Fibroblast of mammary gland (primary cell): ENCODE measurements at regions not wholly inside any gene's neighbourhood (a gene's known extent, or its start where the extent isn't known, plus 50 kb on each side); places are given as distances from the start of the nearest gene placed in this dataset.

Source experiments
- DNase-seq: peaks from one replicate; pipeline ENCODE4 v3.0.0-alpha.2; 2010; ENCODE audit warnings: low read depth
- H3K4me3 ChIP-seq: 2 replicates; pipeline ENCODE4 v1.5.1; 2011; ENCODE audit warnings: low read depth, mild to moderate bottlenecking, low read length, moderate library complexity; ENCODE audit not compliant: control insufficient read depth
- TF ChIP-seq, protein P1 (sequence below): conservative IDR thresholded peaks from 2 replicates; pipeline ENCODE4 v1.5.1; 2011; ENCODE audit warnings: low read depth, low read length, inconsistent platforms; ENCODE audit not compliant: control insufficient read depth, insufficient read depth

DNA sequence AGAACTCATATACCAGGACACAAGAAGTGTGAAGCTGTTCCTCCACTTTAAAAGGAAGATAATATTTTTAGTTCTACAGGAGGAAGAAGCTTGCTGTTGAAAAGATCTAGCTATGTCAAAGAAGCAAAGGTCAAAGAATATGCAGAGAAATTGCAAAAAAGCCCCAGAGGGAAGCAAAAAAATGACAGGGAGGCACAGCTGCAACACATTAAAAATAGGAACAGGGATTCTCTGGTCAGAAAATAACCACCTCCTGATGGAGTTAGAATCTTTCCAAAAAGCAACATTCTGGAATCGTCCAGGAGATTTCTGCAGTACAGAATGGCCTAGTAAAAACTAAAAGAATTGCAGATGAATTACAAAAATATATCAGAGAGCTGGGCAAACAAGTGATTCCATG, 238.9 kb upstream of the PRMT6 start:
- TF ChIP-seq, protein P1, sequence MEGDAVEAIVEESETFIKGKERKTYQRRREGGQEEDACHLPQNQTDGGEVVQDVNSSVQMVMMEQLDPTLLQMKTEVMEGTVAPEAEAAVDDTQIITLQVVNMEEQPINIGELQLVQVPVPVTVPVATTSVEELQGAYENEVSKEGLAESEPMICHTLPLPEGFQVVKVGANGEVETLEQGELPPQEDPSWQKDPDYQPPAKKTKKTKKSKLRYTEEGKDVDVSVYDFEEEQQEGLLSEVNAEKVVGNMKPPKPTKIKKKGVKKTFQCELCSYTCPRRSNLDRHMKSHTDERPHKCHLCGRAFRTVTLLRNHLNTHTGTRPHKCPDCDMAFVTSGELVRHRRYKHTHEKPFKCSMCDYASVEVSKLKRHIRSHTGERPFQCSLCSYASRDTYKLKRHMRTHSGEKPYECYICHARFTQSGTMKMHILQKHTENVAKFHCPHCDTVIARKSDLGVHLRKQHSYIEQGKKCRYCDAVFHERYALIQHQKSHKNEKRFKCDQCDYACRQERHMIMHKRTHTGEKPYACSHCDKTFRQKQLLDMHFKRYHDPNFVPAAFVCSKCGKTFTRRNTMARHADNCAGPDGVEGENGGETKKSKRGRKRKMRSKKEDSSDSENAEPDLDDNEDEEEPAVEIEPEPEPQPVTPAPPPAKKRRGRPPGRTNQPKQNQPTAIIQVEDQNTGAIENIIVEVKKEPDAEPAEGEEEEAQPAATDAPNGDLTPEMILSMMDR = no peak
- DNase-seq = no peak
- no peak overlapping the region for H3K4me3 ChIP-seq

- DNase-seq = no peak
- TF ChIP-seq, protein P1 = no peak
- no peak overlapping the region for H3K4me3 ChIP-seq
Measured at GRCh38 chr1:106831511-106831910, 225.0 kb upstream of the PRMT6 start.

DNA sequence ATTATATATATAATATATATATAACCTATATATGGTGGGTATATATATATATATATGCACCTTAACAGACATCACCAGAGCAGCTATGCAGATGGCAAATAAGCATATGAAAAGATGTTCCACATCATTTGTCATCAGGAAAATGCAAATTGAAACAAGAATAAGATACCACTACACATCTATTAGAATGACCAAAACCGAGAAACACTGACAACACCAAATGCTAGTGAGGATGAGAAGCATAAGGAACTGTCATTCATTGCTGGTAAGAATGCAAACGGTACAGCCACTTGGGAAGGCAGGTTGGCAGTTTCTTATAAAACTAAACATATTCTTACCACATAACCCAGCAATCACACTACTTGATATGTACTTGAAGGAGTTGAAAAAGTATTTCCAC, 219.8 kb upstream of the PRMT6 start:
- TF ChIP-seq, protein P1 = no peak
- H3K4me3 ChIP-seq = no peak overlapping the region
- DNase-seq = no peak

- TF ChIP-seq, protein P1 = no peak
- H3K4me3 ChIP-seq = no peak overlapping the region
- DNase-seq = no peak
Measured at GRCh38 chr1:106843518-106843917, 213.0 kb upstream of the PRMT6 start.

GRCh38 chr1:106846656-106847055, 209.8 kb upstream of the PRMT6 start:
- H3K4me3 ChIP-seq = no peak overlapping the region
- TF ChIP-seq, protein P1 = no peak
- DNase-seq = no peak

DNA sequence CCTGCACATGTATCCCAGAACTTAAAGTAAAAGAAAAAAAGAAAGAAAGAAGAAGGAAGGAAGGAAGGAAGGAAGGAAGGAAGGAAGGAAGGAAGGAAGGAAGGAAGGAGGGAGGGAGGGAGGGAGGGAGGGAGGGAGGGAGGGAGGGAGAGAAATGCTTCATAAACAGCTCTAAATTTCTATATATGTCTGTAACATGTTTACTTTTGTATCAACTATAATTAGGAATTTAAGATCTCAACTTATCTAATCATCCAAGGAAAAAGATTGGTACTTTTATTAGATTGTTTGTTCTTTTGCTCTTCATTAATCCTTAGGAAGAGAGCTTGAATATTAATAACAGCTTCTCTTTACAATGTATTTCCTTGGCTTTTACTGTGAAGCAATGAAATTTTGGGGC, 195.4 kb upstream of the PRMT6 start:
- DNase-seq = no peak
- H3K4me3 ChIP-seq = no peak overlapping the region
- TF ChIP-seq, protein P1 = no peak

DNA sequence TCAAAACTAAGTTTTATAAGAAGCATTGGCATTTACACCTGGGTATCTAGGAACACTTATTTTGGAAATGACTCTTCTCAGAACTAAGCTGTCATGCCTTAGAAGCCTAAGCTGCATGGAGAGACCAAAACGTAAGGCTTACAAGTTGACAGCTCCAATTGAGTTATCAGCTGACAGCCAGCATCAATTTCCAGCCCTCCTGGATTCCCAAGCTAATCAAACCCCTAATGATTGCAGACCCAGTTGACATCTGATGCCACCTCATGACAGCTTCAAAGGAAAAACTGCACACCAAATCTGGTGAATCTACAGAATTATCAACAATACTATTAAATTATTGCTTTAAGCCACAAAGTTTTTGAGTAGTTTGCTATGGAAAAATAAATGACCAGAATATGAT, 187.6 kb upstream of the PRMT6 start:
- TF ChIP-seq, protein P1 = no peak
- H3K4me3 ChIP-seq = no peak overlapping the region
- DNase-seq = no peak
